ENCODE measurements at regions not wholly inside any gene's neighbourhood (a gene's known extent, or its start where the extent isn't known, plus 50 kb on each side); places are given as distances from the start of the nearest gene placed in this dataset.

DNA sequence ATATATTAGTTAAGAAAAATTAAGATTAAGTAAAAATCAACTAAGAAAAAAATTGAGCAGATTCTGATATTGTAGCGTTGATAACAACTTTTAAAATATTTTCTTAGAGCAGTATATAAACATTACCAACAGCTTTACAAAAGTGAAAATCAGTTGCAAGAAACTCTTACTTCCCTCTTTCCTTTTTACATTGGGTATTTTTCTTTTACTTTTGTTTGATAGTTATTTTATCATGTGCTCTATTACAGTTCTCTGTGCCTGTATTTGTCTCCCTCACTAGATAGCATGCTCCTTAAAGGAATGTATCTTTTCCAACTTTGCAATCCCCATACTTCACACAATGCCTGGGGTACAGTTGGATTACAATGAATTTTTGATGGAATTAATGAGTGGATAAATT is 87.5 kb upstream of the P3H2 start:
- Histone ChIP-seq H4K20me1 (ENCODE audit: control insufficient read depth, insufficient read depth) (no peaks in the 10 kb centered on the region), H3K36me3 (ENCODE audit: control insufficient read depth in 2 of 2, insufficient read depth in 2 of 2, low read length in 1 of 2) (no peaks in the 10 kb centered on the region), H3K79me2 (ENCODE audit: control insufficient read depth, insufficient read depth, low read length) (no peaks in the 10 kb centered on the region), H3K27me3 (replicated peaks in 1 of 2; ENCODE audit: control insufficient read depth in 2 of 2, insufficient read depth in 2 of 2, low read length in 1 of 2) (no peaks in the 10 kb centered on the region), H3K4me3 (no peak overlapping the region), H3K9me3 (replicated peaks; ENCODE audit: control insufficient read depth, insufficient read depth, low read length) (peaks cover 1% of the 10 kb centered on the region; the same call in 2 of the 3 replicates), H3K4me2 (ENCODE audit: control insufficient read depth, insufficient read depth) (peak overlapping the region; percentile 27; the same call in 1 of the 2 replicates), H3K9ac (ENCODE audit: control insufficient read depth, insufficient read depth, low read length) (no peak overlapping the region), H3K4me1 (ENCODE audit: control insufficient read depth, insufficient read depth, low read length) (peaks cover 6% of the 10 kb centered on the region), H3K27ac (ENCODE audit: control insufficient read depth, insufficient read depth) (no peak overlapping the region), H2AFZ (ENCODE audit: control insufficient read depth, low read depth, low read length) (no peak overlapping the region)
- intact Hi-C loops (cut with micrococcal nuclease; ENCODE audit: unreplicated experiment) (no loop called here), in situ Hi-C loops (cut with MboI) (no loop called here)
- DNase-seq (ENCODE audit: low read depth, low spot score) (no peak), FAIRE-seq (no peak), ATAC-seq (peak; percentile 38)
- BruUV-seq (replicated peaks) = no TSS peak
- SMC1A ChIA-PET (ENCODE audit: uncharacterized antibody, unreplicated experiment) = interaction anchor here (1.4 to 6.1 kb wide), 6 partner anchors 8 to 90 kb away, joined by 3 to 45 read pairs (median 4); no protein-coding TSS in a partner anchor
- RAD21 ChIA-PET (ENCODE audit: unreplicated experiment) = interaction anchor here (1.0 to 3.9 kb wide), 5 partner anchors 86 to 217 kb away, joined by 3 to 25 read pairs (median 5); no protein-coding TSS in a partner anchor
- TF ChIP-seq FOXM1 (IDR thresholded peaks at IDR 0.05; ENCODE audit: low read depth, low read length) (no peak), FOXK2 (IDR thresholded peaks at IDR 0.05) (no peak), TBL1XR1 (IDR thresholded peaks at IDR 0.05; ENCODE audit: low read depth, low read length) (no peak), NBN (IDR thresholded peaks at IDR 0.05) (no peak), MEF2B (IDR thresholded peaks at IDR 0.05; ENCODE audit: partially characterized antibody, poor library complexity, severe bottlenecking) (no peak), CREB1 (IDR thresholded peaks at IDR 0.05; ENCODE audit: low read depth) (no peak), NR2C2 (IDR thresholded peaks at IDR 0.05; ENCODE audit: borderline replicate concordance, control insufficient read depth, insufficient read length, low read depth) (no peak), BRCA1 (IDR thresholded peaks at IDR 0.05; ENCODE audit: low read depth, low read length) (no peak), CBX3 (IDR thresholded peaks at IDR 0.05; ENCODE audit: borderline replicate concordance, low read depth) (no peak), MYC (IDR thresholded peaks at IDR 0.05; ENCODE audit: insufficient read depth, insufficient read length, insufficient replicate concordance, low read length, severe bottlenecking) (no peak), NFIC (IDR thresholded peaks at IDR 0.05; ENCODE audit: low read depth, low read length) (no peak), JUNB (IDR thresholded peaks at IDR 0.05) (no peak), MXI1 (IDR thresholded peaks at IDR 0.05; ENCODE audit: low read depth, low read length) (no peak), BMI1 (IDR thresholded peaks at IDR 0.05; ENCODE audit: borderline replicate concordance) (no peak)
- TF ChIP-seq, protein P1, sequence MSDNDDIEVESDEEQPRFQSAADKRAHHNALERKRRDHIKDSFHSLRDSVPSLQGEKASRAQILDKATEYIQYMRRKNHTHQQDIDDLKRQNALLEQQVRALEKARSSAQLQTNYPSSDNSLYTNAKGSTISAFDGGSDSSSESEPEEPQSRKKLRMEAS (IDR thresholded peaks at IDR 0.05; ENCODE audit: low read depth, low read length) = no peak
- TF ChIP-seq, protein P2, sequence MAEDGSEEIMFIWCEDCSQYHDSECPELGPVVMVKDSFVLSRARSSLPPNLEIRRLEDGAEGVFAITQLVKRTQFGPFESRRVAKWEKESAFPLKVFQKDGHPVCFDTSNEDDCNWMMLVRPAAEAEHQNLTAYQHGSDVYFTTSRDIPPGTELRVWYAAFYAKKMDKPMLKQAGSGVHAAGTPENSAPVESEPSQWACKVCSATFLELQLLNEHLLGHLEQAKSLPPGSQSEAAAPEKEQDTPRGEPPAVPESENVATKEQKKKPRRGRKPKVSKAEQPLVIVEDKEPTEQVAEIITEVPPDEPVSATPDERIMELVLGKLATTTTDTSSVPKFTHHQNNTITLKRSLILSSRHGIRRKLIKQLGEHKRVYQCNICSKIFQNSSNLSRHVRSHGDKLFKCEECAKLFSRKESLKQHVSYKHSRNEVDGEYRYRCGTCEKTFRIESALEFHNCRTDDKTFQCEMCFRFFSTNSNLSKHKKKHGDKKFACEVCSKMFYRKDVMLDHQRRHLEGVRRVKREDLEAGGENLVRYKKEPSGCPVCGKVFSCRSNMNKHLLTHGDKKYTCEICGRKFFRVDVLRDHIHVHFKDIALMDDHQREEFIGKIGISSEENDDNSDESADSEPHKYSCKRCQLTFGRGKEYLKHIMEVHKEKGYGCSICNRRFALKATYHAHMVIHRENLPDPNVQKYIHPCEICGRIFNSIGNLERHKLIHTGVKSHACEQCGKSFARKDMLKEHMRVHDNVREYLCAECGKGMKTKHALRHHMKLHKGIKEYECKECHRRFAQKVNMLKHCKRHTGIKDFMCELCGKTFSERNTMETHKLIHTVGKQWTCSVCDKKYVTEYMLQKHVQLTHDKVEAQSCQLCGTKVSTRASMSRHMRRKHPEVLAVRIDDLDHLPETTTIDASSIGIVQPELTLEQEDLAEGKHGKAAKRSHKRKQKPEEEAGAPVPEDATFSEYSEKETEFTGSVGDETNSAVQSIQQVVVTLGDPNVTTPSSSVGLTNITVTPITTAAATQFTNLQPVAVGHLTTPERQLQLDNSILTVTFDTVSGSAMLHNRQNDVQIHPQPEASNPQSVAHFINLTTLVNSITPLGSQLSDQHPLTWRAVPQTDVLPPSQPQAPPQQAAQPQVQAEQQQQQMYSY (CRISPR knock-in tag; IDR thresholded peaks at IDR 0.05) = no peak
- TF ChIP-seq, protein P3, sequence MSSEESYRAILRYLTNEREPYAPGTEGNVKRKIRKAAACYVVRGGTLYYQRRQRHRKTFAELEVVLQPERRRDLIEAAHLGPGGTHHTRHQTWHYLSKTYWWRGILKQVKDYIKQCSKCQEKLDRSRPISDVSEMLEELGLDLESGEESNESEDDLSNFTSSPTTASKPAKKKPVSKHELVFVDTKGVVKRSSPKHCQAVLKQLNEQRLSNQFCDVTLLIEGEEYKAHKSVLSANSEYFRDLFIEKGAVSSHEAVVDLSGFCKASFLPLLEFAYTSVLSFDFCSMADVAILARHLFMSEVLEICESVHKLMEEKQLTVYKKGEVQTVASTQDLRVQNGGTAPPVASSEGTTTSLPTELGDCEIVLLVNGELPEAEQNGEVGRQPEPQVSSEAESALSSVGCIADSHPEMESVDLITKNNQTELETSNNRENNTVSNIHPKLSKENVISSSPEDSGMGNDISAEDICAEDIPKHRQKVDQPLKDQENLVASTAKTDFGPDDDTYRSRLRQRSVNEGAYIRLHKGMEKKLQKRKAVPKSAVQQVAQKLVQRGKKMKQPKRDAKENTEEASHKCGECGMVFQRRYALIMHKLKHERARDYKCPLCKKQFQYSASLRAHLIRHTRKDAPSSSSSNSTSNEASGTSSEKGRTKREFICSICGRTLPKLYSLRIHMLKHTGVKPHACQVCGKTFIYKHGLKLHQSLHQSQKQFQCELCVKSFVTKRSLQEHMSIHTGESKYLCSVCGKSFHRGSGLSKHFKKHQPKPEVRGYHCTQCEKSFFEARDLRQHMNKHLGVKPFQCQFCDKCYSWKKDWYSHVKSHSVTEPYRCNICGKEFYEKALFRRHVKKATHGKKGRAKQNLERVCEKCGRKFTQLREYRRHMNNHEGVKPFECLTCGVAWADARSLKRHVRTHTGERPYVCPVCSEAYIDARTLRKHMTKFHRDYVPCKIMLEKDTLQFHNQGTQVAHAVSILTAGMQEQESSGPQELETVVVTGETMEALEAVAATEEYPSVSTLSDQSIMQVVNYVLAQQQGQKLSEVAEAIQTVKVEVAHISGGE (CRISPR knock-in tag; IDR thresholded peaks at IDR 0.05) = no peak
- CTCF ChIA-PET = interaction anchor here (0.6 to 4.7 kb wide), 7 partner anchors 16 to 247 kb away, joined by 3 to 37 read pairs (median 8); partner anchors contain the start of genes CLDN1 and P3H2
- POLR2A ChIA-PET = interaction anchor here (0.5 kb wide), 2 partner anchors 14 to 104 kb away, joined by 3 read pairs; no protein-coding TSS in a partner anchor
- WGBS (ENCODE audit: insufficient coverage, insufficient replicate concordance, low lambda C conversion rate, missing lambda C conversion rate) = 38% methylated on average over 1 of the region's 1 CpG

Data from GM12878 (cell line).